GM18517 (cell line): ENCODE measurements at regions not wholly inside any gene's neighbourhood (a gene's known extent, or its start where the extent isn't known, plus 50 kb on each side); places are given as distances from the start of the nearest gene placed in this dataset.

Experiments used
- ATAC-seq: cut with Tn5 transposase; IDR thresholded peaks from one replicate; pipeline ENCODE4 v1.9.1; 2021; ENCODE audit warnings: mild to moderate bottlenecking, moderate library complexity; ENCODE audit not compliant: unreplicated experiment

DNA sequence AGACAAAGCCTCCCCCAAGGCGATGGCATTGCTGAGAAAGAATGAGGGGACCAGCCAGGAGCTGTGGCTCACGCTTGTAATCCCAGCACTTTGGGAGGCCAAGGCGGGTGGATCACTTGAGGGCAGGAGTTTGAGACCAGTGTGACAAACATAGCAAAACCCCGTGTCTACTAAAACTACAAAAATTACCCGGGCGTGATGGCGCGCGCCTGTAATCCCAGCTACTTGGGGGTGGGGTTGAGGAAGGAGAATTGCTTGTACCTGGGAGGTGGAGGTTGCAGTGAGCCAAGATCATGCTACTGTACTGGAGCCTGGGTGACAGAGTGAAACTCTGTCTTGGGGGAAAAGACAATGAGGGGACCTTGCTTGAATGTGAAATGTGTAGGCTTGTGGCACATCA is 402.4 kb upstream of the C2CD4B start:
- ATAC-seq = no peak

DNA sequence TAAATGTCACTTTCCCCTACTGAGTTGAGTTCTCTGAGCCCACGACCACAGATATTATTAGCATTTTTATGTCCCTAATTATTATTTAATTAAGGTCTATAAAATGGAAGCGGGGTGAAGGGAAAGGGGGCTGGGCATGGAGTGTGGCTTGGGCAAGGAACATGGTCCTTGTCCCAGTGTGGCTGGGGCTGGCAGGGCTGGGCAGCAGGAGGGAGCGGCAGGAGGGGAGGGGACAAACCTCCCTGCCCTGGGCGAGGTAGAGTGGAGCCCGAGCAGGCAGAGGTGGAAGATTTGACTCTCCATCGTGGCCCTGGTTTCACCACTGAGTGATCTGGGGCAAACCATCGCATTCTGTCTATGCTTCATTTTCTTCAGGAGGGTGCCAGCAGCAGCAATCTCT is 402.9 kb upstream of the C2CD4B start:
- no peak for ATAC-seq

DNA sequence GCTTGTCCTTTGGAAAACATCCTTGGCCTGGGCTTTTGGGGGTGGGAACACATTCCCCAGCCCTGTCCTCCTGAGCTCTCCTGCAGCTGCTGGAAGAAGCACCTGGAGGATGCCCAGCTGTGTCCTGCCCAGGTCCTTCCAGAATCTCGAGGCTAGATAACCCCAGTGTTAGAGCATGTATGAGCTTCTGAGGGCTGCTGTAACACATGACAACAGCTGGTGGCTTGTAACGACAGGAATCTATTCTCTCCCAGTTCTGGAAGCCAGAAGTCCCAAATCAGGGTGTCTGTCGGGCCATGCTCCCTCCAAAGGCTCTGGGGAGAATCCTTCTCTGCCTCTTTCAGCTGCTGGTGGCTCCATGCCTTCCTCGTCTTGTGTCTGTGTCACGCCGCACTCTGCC is 403.6 kb upstream of the C2CD4B start:
- ATAC-seq = no peak

DNA sequence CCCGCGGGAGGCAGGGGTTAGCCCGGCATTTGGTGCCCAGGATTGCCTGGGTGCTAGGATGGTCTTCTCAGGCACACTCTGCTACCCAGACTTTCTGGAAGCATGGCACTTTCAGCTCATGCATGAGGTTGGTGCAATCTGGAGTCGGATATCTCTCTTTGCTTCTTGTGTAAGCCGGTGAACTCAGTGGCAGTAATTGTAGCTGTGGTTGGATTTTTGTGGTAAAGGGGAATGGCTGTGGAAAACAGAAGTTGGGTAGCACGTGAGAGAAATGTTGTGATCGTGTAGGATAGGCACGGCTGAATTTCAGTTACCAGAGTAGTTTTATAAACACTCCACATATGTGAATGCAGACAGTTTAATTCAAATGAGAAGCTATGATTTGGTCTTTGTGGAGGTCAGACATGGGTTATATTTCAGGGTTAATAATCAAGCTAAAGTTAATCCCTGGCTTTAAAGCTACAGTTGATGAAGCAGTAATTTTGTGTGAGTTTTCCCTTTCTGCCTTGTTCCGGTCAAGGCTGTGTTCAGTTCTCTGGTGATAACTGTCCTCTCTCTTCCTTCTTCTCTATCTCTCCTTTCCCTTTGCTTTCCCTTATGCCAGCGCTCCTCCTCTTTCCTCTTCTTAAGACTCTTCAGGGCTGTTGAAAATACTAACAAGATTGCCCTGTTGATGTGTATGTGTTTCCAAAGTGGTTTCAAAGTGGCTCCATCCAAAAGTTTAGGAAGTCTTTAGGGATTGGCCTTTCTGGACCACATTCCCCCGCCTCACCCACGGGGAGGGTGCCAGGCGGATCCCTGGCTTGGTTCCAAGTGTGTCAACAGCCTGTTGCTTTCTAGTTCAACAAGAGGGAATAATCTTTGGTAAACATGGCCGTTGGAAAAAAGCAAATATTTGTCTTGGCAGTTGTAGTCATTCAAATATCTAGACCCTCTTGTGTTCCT is 404.6 kb upstream of the C2CD4B start:
- ATAC-seq = no peak

DNA sequence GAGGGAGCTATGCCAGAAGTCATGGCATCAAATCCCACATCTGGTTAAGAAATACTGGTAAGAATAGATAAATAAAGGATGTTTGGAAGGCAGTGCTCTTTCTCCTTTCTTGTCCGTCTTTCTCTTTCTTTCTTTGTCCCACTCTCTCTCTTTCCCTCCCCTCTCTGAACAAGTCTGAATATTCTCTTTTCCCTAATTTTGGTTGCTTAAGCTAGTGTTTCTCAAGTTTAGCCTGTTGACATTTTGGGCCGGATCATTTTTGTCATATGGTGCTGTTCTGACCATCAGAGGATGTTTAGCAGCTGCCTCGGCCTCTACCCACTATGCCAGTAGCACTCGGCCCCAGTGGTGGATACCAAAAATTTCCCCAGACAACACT is 405.3 kb upstream of the C2CD4B start:
- ATAC-seq = no peak

DNA sequence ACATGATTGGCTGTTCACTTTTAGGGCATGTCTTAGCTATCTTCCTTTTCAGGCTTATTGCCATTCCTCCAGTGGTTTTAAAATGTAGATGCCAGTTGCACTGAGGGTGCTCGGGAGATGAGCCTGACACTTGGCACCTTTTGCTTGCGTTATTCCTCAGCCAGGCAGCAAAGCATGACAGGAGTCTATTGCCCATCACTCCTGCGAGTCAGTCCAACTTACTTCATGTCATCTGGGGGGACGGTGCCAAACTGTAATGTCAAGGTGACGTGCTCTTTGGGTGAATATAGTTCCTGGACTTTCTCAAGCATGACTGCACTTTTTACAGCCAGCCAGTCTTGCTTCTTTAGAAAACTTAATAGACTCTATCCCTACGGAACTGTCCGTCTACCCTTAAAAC is 406.0 kb upstream of the C2CD4B start:
- no peak for ATAC-seq

DNA sequence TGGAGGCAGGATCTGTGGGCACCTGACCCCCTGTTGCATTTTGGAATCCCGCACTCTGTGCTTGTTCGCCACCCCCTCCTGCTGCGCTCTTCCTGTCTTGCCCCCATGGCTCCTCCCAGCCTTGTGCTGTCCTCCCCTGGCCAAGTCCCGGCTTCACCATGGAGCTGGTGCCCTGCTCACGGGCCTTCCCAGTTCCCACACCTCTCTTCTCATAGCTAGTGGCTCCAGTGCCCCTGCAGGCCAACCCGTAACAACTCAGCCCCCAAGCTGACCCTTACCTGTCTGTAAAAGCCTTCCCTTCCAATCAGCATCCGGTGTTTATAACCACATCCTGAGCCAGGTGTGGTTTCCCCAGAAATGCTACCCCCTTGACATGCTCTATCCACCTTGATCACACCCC is 407.7 kb upstream of the C2CD4B start:
- no peak for ATAC-seq

DNA sequence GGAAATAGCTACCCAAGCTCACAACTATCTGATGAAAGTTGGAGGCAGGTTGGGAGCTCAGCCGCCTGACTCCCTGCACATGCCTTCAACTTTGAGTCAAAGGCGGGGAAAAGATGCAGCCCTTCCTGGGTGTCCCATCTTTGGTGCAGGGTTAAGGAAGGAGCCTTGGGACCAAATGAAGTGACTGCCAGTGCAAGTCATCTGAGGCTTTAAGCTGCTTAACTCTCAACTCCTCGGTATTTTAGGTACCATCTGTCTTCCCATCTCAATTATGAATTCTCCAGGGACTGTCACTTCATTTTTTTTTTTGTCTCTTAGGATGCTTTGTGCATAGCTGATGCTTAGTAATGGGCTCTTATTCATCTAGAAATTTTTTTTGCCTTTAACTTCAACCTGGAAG is 408.8 kb upstream of the C2CD4B start:
- no peak for ATAC-seq

DNA sequence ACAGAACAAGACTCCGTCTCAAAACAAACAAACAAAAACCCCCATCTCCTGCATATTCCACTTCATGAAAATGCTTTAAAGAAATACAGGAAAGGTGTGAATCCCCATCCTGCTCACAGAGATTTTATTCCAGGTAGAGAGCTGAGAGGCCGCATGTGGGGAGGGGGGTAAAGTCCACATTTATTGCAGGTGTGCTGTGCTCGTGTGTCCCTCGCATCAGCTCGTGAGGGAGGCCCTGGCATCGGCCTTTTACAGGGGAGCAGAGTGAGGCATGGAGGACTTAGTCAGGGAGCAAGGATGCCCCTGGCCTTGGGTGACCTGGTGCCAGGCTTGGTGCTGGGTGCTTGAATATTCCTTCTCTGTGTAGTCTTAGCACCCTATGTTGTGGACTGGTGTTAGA is 413.5 kb upstream of the C2CD4B start:
- ATAC-seq = no peak

DNA sequence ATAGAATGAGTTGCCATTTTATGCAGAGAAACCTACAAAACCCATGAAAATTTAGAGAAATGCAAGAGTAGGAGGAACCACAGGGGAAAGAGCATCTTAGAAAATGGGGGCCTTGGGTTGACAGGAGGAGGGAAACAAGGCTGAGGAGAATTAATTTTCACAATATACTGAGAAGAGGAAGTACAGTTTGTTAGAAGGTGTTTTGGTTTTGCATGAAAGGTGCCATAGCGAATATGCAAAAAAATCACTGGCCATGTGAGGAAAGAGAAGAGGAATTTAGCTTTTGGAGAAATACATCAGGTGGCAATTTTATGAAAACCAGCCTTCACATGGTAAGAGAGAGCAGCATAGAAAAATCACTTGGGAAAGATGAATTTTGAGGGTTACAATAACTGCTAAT is 413.9 kb upstream of the C2CD4B start:
- ATAC-seq = no peak

DNA sequence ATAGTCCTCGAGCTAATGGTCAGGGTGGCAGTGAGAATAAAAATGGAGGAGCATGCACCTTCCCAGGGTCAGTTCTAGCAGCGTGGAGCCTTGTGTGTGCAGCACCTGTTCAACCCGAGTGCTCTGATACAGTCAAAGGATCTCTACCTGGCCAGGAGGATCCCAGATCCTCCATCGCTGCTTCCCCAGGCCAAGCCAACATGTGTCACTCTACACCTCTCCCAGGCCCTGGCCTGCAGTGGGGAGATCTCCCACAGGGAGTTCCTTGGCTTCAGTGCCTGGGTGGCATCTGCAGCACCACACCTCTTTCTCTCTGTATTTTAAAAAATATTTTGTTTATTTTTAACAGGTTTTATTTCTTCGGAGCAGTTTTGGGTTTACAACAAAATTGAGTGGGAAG is 414.8 kb upstream of the C2CD4B start:
- ATAC-seq = no peak

DNA sequence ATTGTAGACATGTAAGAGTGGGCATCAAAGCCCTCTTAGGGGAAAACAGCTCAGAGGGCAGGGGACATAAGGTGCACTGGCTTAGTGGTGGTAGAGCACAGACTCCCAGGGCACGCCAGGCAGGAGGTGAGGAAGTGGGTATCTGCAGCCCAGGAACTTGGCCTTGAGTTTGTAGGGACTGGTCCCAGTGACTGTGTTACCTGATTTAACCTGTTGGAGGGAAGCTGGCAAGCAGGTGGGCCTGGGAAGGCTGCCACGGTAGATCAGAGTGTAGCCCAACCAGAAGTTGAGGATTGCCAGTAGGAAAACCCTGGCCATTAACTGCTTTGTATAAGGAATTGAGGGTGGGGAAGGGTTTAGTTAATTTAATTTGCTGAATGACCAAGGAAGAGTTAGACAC is 417.5 kb upstream of the C2CD4B start:
- no peak for ATAC-seq

DNA sequence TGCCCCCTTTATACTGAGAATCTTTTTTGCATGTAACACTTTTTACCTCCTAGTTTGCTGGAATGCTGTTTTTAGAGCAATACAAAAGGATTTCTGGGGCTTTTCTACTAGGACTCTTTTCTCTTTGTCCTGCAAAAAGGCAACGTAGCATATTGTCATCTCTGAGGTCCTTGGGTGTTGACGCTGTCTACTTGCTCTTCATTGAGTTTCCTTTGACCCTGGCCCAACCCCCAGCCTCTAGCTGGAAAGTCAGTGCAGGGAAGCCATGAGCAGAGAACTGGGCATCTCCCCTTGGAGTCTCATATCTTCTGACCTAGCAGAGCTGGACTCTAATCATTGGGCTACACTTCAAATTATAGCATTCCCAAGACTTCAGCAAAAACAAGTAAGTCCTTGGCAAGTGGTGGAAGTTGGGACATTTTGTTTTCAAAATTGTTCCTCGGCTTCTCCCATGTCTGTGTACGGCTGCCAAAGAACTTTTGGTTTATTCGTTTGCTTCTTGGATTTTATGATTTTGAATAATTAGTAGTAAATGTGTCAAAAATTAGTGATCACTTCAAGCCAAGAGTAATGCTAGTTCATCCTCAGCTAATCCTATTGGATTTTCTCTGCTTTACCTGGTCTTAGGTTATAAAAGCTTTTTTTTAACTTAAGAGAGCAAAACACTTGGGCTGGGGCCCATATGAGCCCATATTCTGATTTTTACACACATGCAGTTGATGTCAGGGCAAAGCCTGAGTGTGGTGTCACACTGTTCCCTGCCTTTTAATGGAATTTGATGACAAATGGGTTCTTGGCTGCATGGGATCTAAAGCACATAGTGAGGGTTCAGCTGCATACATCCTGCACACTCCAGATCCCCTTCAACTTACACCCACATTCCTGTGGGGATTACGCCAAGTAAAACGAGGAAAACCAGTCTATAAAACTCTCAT is 419.5 kb upstream of the C2CD4B start:
- no peak for ATAC-seq

DNA sequence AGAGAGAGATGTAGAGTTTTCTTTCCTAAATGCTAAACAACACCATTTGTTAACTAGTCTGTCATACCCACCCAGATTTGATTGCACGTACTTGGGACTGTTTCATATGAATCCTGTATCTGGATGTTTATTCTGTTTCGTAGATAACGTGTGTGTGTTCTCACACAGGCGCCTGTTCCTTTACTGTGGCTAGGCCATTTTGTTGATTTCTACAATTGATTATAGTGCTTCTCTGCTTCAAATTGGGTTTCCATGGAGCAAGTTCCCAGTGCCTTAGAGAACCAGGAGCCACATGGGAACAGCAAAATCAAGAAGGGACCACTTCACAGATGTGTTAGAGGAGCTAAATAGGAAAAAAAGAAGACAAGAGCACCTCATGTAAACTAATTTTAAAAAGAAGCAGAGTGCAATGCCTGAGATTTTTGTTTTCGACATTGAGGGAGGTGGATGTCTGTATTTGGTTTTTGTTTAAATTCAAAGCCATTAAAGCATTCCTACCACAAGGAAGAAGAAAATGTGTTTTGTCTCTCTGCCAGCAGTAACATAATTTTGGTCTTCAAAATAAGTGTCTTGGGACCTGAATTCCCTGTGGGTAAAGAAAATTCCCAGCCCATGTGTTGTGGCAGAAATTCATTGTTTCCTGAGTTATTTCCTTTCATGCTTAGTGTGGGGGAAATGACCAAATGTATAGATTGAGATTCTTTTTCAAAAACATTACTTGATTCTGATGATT is 424.0 kb upstream of the C2CD4B start:
- ATAC-seq = no peak

DNA sequence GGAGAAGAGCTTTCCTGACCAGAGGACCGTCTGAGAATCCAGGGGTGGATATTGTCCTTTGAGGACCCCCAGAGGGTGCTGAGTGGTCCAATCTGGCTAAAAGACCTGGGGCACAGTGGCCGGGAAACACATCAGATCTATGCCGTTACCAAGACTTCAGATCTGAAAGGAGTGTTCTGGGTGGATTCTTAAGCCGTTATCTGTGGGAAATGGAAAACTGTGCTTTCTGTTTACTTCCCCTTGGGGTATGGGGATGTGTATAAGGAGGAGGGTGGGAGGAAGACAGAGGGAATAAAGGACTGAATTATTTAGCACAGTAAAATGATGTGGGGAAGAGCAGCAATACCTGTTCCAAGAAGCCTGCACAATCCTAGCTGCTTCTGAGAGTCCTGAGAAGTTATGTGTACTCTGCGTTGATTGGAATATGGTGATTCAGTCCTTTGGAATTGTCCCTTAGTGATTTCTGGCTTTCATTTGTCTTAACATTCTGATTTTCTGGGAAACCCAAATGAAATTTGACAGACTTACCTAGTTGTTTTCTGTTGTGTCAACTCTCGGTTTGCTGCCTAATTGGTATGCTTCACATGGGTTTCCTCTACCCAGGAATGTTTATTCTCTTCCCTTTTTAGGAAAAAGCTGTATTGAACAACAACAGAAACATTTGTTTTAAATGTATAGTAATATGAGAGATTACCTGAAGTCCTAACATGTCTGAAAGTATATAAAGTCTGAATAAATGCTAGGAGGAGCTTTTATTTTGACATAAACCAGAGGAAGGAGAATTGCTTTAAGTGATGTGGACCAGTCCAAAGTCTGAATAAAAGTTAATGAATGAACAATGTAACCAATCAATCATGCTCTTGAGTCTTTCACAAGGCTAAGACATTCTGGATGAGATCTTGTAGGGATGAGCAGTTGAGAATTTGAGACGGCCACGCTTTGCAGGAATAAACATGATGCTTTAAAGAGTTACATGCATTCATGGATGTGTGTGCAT is 427.1 kb upstream of the C2CD4B start:
- no peak for ATAC-seq

DNA sequence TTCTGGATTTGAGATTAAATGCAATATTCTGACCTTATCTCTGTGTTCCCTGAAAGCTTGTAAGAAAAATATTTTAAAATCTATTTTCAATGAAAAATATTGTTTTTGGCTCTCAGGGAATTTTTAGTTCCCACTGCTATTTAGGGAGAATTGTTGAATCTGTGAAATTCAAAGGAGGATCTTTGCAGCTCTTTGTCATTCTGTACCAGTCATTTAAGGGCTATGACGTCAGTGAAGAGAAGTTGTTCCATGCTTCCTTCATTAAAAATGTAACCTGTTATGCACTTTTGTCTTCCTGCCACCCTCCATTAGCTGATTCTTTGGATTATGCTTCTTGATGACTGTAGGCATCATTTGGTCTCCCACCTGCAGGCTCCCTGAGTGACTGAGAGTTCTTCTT is 427.8 kb upstream of the C2CD4B start:
- no peak for ATAC-seq

DNA sequence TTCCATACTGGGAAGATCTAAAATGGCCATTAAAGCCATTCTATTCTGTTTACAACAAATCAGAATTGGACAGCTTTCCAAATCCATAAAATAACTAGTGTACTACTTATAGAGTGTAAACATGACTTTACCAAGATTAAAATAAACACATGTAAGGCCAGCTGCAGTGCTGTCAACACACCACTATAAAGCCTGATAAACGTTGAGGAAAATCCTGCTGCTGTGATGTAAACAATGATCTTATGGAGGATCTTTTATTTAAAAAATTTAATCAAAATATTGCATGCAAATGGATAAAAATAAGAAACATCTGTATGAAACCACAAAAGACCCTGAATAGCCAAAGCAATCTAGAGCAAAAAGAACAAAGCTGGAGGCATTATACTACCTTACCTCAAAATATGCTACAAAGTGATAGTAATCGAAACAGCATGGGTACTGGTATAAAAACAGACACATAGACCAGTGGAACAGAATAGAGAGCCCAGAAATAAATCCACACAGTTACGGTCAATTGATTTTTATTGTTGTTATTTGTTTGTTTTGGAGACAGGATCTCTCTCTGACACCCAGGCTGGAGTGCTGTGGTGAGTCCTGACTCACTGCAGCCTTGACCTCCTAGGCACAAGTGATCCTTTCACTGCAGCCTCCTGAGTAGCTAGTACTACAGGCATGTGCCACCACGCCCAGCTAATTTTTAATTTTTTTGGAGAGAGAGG is 428.8 kb upstream of the C2CD4B start:
- ATAC-seq = no peak

DNA sequence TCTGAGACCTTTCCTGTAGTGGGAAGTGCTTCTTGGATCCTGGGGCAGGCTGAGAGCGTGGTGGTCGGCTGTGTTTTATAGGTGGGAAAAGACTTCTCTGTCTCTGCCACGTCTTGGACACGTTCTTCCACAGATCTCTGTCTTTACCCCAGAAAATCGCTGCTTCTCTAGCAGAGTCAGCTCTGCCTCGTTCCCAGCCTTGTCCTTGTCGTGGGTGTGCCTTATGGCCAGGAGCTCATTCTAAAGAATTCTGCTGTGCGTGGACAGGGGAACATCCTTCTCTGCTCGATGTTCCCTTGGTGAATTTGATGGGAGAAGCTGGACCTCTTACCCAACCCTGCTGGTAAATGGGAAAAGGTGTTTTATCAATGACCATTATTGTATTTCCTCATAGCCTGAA is 433.1 kb upstream of the C2CD4B start:
- no peak for ATAC-seq
